ENCODE measurements at regions not wholly inside any gene's neighbourhood (a gene's known extent, or its start where the extent isn't known, plus 50 kb on each side); places are given as distances from the start of the nearest gene placed in this dataset.

- H3K36me3 Mint-ChIP-seq (ENCODE audit: insufficient read depth), result no peaks in the 10 kb centered on the region
- TF ChIP-seq CTCF (IDR thresholded peaks at IDR 0.05; ENCODE audit: unreplicated experiment), result no peak
- H3K27me3 Mint-ChIP-seq, result peaks cover 12% of the 10 kb centered on the region
- no peaks in the 10 kb centered on the region for H3K4me1 Mint-ChIP-seq (ENCODE audit: low read depth)
- H3K27ac Mint-ChIP-seq, result no peak overlapping the region
- no peak overlapping the region for H3K4me3 Mint-ChIP-seq (ENCODE audit: low read depth)
- H3K9me3 Mint-ChIP-seq (ENCODE audit: low read depth), result no peaks in the 10 kb centered on the region
- no peak for DNase-seq (ENCODE audit: low spot score, unreplicated experiment)
These were observed 331.8 kb upstream of the PLD5 start for GRCh38 chr1:242856289-242856688.

GRCh38 chr1:242854466-242854865 lies 330.0 kb upstream of the PLD5 start:
- no peak overlapping the region for H3K4me3 Mint-ChIP-seq (ENCODE audit: low read depth)
- peaks cover 12% of the 10 kb centered on the region for H3K27me3 Mint-ChIP-seq
- H3K4me1 Mint-ChIP-seq (ENCODE audit: low read depth), result no peaks in the 10 kb centered on the region
- H3K9me3 Mint-ChIP-seq (ENCODE audit: low read depth), result peaks cover 15% of the 10 kb centered on the region
- no peak for DNase-seq (ENCODE audit: low spot score, unreplicated experiment)
- no peaks in the 10 kb centered on the region for H3K36me3 Mint-ChIP-seq (ENCODE audit: insufficient read depth)
- TF ChIP-seq CTCF (IDR thresholded peaks at IDR 0.05; ENCODE audit: unreplicated experiment), result no peak
- H3K27ac Mint-ChIP-seq, result no peak overlapping the region

- H3K27ac Mint-ChIP-seq, result no peak overlapping the region
- TF ChIP-seq CTCF (IDR thresholded peaks at IDR 0.05; ENCODE audit: unreplicated experiment), result no peak
- H3K4me1 Mint-ChIP-seq (ENCODE audit: low read depth), result no peaks in the 10 kb centered on the region
- peaks cover 17% of the 10 kb centered on the region for H3K9me3 Mint-ChIP-seq (ENCODE audit: low read depth)
- no peaks in the 10 kb centered on the region for H3K36me3 Mint-ChIP-seq (ENCODE audit: insufficient read depth)
- DNase-seq (ENCODE audit: low spot score, unreplicated experiment), result no peak
- no peak overlapping the region for H3K4me3 Mint-ChIP-seq (ENCODE audit: low read depth)
- H3K27me3 Mint-ChIP-seq, result no peaks in the 10 kb centered on the region
These were observed 323.0 kb upstream of the PLD5 start for GRCh38 chr1:242847390-242847993.

- H3K4me1 Mint-ChIP-seq (ENCODE audit: low read depth), result no peaks in the 10 kb centered on the region
- H3K9me3 Mint-ChIP-seq (ENCODE audit: low read depth), result no peaks in the 10 kb centered on the region
- DNase-seq (ENCODE audit: low spot score, unreplicated experiment), result no peak
- H3K4me3 Mint-ChIP-seq (ENCODE audit: low read depth), result no peak overlapping the region
- no peaks in the 10 kb centered on the region for H3K36me3 Mint-ChIP-seq (ENCODE audit: insufficient read depth)
- H3K27me3 Mint-ChIP-seq, result no peaks in the 10 kb centered on the region
- no peak for TF ChIP-seq CTCF (IDR thresholded peaks at IDR 0.05; ENCODE audit: unreplicated experiment)
- H3K27ac Mint-ChIP-seq, result no peak overlapping the region
These were observed 317.6 kb upstream of the PLD5 start for GRCh38 chr1:242842094-242842493.

GRCh38 chr1:242839101-242839500 lies 314.6 kb upstream of the PLD5 start:
- no peak for DNase-seq (ENCODE audit: low spot score, unreplicated experiment)
- Mint-ChIP-seq H3K36me3 (ENCODE audit: insufficient read depth) (no peaks in the 10 kb centered on the region), H3K9me3 (ENCODE audit: low read depth) (no peaks in the 10 kb centered on the region), H3K4me1 (ENCODE audit: low read depth) (no peaks in the 10 kb centered on the region), H3K27ac (no peak overlapping the region), H3K4me3 (ENCODE audit: low read depth) (no peak overlapping the region), H3K27me3 (no peaks in the 10 kb centered on the region)
- TF ChIP-seq CTCF (IDR thresholded peaks at IDR 0.05; ENCODE audit: unreplicated experiment), result no peak
